RWPE2 (cell line): ENCODE measurements at regions not wholly inside any gene's neighbourhood (a gene's known extent, or its start where the extent isn't known, plus 50 kb on each side); places are given as distances from the start of the nearest gene placed in this dataset.

Experiments
- ATAC-seq: fragments of 200-7000 bp; cut with Tn5 transposase; 3 replicates; pipeline ENCODE4 v1.9.1; 2021; ENCODE audit warnings: low read depth
- DNase-seq: peaks from one replicate; pipeline ENCODE4 v3.0.0-alpha.2; 2020; ENCODE audit warnings: low spot score
- H3K27ac ChIP-seq: fragments of 450-650 bp; 2 replicates; pipeline ENCODE4 v1.5.1; 2017; ENCODE audit warnings: mild to moderate bottlenecking; ENCODE audit not compliant: poor library complexity, severe bottlenecking
- H3K27me3 ChIP-seq: fragments of 250-450 bp; sonication (Bioruptor Pico); 2 replicates; pipeline ENCODE4 v1.5.1; 2021; ENCODE audit warnings: mild to moderate bottlenecking, moderate library complexity; ENCODE audit not compliant: insufficient read depth, poor library complexity, severe bottlenecking
- H3K36me3 ChIP-seq: fragments of 250-450 bp; sonication (Bioruptor Pico); 2 replicates; pipeline ENCODE4 v1.5.1; 2020; ENCODE audit warnings: low read depth, mild to moderate bottlenecking, moderate library complexity
- H3K4me1 ChIP-seq: fragments of 250-450 bp; sonication (Bioruptor Pico); 2 replicates; pipeline ENCODE4 v1.5.1; 2021; ENCODE audit warnings: mild to moderate bottlenecking, moderate library complexity; ENCODE audit not compliant: insufficient read depth, poor library complexity, severe bottlenecking
- H3K4me3 ChIP-seq: fragments of 250-450 bp; sonication (Bioruptor Pico); 2 replicates; pipeline ENCODE4 v1.5.1; 2021; ENCODE audit warnings: mild to moderate bottlenecking, moderate library complexity; ENCODE audit not compliant: severe bottlenecking
- H3K9me3 ChIP-seq: fragments of 250-450 bp; sonication (Bioruptor Pico); 2 replicates; pipeline ENCODE4 v1.5.1; 2021; ENCODE audit warnings: mild to moderate bottlenecking, moderate library complexity; ENCODE audit not compliant: severe bottlenecking
- TF ChIP-seq, protein P1 (sequence below): fragments of 450-650 bp; IDR thresholded peaks from one replicate; pipeline ENCODE4 v1.5.1; 2017; ENCODE audit warnings: mild to moderate bottlenecking, moderate library complexity; ENCODE audit not compliant: poor library complexity, severe bottlenecking

GRCh38 chr2:225837328-225837727 is 437.8 kb downstream of the NYAP2 start:
- DNase-seq (no peak), ATAC-seq (no peak)
- H3K27me3 ChIP-seq, result no peaks in the 10 kb centered on the region
- H3K36me3 ChIP-seq, result no peaks in the 10 kb centered on the region
- no peak overlapping the region for H3K27ac ChIP-seq
- TF ChIP-seq, protein P1, sequence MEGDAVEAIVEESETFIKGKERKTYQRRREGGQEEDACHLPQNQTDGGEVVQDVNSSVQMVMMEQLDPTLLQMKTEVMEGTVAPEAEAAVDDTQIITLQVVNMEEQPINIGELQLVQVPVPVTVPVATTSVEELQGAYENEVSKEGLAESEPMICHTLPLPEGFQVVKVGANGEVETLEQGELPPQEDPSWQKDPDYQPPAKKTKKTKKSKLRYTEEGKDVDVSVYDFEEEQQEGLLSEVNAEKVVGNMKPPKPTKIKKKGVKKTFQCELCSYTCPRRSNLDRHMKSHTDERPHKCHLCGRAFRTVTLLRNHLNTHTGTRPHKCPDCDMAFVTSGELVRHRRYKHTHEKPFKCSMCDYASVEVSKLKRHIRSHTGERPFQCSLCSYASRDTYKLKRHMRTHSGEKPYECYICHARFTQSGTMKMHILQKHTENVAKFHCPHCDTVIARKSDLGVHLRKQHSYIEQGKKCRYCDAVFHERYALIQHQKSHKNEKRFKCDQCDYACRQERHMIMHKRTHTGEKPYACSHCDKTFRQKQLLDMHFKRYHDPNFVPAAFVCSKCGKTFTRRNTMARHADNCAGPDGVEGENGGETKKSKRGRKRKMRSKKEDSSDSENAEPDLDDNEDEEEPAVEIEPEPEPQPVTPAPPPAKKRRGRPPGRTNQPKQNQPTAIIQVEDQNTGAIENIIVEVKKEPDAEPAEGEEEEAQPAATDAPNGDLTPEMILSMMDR, result no peak
- no peaks in the 10 kb centered on the region for H3K4me1 ChIP-seq
- no peaks in the 10 kb centered on the region for H3K9me3 ChIP-seq
- no peak overlapping the region for H3K4me3 ChIP-seq

- Histone ChIP-seq H3K9me3 (no peaks in the 10 kb centered on the region), H3K27ac (no peak overlapping the region), H3K4me1 (no peaks in the 10 kb centered on the region), H3K36me3 (no peaks in the 10 kb centered on the region), H3K4me3 (no peak overlapping the region), H3K27me3 (no peaks in the 10 kb centered on the region)
- ATAC-seq (no peak), DNase-seq (no peak)
- TF ChIP-seq, protein P1, result no peak
These were observed 425.4 kb downstream of the NYAP2 start for GRCh38 chr2:225824748-225825449.

DNA sequence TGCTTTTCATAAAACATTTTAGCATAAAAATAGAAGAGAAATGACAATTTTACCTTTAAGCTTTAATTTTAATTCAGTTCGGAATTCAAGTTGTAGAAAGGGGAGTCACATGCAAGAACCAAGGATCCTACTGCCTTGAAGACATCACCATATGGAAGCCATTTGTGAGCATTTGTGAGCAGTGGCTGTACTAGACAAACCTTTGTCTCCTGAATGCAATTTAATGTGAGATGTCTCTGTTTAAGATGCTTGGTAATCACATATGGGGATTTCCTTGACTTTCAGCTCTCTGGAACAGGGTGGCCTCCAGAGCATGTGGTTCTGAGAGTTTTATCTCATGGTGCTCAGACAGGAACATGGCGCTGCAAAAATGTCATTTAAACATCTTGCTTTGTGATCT is 421.8 kb downstream of the NYAP2 start:
- H3K27ac ChIP-seq, result no peak overlapping the region
- H3K4me1 ChIP-seq, result no peaks in the 10 kb centered on the region
- DNase-seq (no peak), ATAC-seq (no peak)
- H3K4me3 ChIP-seq, result no peak overlapping the region
- no peaks in the 10 kb centered on the region for H3K36me3 ChIP-seq
- TF ChIP-seq, protein P1, result no peak
- no peaks in the 10 kb centered on the region for H3K9me3 ChIP-seq
- no peaks in the 10 kb centered on the region for H3K27me3 ChIP-seq

GRCh38 chr2:225820826-225821225 is 421.3 kb downstream of the NYAP2 start:
- no peak for DNase-seq
- H3K36me3 ChIP-seq, result no peaks in the 10 kb centered on the region
- TF ChIP-seq, protein P1, result no peak
- no peak overlapping the region for H3K27ac ChIP-seq
- ATAC-seq, result no peak
- no peaks in the 10 kb centered on the region for H3K9me3 ChIP-seq
- no peaks in the 10 kb centered on the region for H3K27me3 ChIP-seq
- H3K4me3 ChIP-seq, result no peak overlapping the region
- H3K4me1 ChIP-seq, result no peaks in the 10 kb centered on the region

- Histone ChIP-seq H3K9me3 (no peaks in the 10 kb centered on the region), H3K27me3 (no peaks in the 10 kb centered on the region), H3K4me3 (no peak overlapping the region), H3K36me3 (no peaks in the 10 kb centered on the region), H3K4me1 (no peaks in the 10 kb centered on the region), H3K27ac (no peak overlapping the region)
- DNase-seq (no peak), ATAC-seq (no peak)
- TF ChIP-seq, protein P1, result no peak
These were observed 415.0 kb downstream of the NYAP2 start for GRCh38 chr2:225814554-225814953.
